ENCODE measurements at regions not wholly inside any gene's neighbourhood (a gene's known extent, or its start where the extent isn't known, plus 50 kb on each side); places are given as distances from the start of the nearest gene placed in this dataset.

DNA sequence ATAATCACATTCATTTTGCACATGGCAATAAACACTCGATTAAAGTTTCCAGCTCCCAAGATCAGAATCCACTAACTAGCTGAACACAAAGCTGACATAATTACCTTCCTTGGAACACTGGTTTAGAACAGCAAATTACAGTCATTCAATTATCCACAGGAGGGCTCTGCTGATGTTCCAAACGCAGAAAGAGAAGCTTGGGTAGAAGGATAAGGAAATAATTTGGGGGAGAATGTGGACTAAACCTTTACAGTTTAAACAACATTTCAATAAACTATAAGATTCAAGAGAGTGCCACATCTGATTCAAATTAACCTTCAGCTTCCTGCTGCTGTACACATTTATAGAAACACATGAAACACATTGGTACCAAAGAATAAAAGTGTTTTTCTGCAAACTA, 67.8 kb upstream of the ARL4C start:
- TF ChIP-seq, protein P1, sequence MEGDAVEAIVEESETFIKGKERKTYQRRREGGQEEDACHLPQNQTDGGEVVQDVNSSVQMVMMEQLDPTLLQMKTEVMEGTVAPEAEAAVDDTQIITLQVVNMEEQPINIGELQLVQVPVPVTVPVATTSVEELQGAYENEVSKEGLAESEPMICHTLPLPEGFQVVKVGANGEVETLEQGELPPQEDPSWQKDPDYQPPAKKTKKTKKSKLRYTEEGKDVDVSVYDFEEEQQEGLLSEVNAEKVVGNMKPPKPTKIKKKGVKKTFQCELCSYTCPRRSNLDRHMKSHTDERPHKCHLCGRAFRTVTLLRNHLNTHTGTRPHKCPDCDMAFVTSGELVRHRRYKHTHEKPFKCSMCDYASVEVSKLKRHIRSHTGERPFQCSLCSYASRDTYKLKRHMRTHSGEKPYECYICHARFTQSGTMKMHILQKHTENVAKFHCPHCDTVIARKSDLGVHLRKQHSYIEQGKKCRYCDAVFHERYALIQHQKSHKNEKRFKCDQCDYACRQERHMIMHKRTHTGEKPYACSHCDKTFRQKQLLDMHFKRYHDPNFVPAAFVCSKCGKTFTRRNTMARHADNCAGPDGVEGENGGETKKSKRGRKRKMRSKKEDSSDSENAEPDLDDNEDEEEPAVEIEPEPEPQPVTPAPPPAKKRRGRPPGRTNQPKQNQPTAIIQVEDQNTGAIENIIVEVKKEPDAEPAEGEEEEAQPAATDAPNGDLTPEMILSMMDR (IDR thresholded peaks at IDR 0.05): peak in 5 of 12 donors; percentile 13 to 32 (median 24)
- TF ChIP-seq POLR2A (IDR thresholded peaks at IDR 0.05): no peak

All from heart left ventricle (tissue), 13 donors.